ENCODE measurements at regions not wholly inside any gene's neighbourhood (a gene's known extent, or its start where the extent isn't known, plus 50 kb on each side); places are given as distances from the start of the nearest gene placed in this dataset.

GRCh38 chr20:17795501-17796071 is 95.8 kb downstream of the BANF2 start:
- H3K4me1 ChIP-seq (ENCODE audit: insufficient read depth, poor library complexity, severe bottlenecking): no peaks in the 10 kb centered on the region
- no peaks in the 10 kb centered on the region for H3K36me3 ChIP-seq (ENCODE audit: low read depth)
- H3K27ac ChIP-seq (ENCODE audit: poor library complexity, severe bottlenecking): no peak overlapping the region
- no peak for ATAC-seq (ENCODE audit: low read depth)
- H3K4me3 ChIP-seq (ENCODE audit: severe bottlenecking): no peak overlapping the region
- H3K9me3 ChIP-seq (ENCODE audit: severe bottlenecking): no peaks in the 10 kb centered on the region
- no peaks in the 10 kb centered on the region for H3K27me3 ChIP-seq (ENCODE audit: insufficient read depth, poor library complexity, severe bottlenecking)
- TF ChIP-seq, protein P1, sequence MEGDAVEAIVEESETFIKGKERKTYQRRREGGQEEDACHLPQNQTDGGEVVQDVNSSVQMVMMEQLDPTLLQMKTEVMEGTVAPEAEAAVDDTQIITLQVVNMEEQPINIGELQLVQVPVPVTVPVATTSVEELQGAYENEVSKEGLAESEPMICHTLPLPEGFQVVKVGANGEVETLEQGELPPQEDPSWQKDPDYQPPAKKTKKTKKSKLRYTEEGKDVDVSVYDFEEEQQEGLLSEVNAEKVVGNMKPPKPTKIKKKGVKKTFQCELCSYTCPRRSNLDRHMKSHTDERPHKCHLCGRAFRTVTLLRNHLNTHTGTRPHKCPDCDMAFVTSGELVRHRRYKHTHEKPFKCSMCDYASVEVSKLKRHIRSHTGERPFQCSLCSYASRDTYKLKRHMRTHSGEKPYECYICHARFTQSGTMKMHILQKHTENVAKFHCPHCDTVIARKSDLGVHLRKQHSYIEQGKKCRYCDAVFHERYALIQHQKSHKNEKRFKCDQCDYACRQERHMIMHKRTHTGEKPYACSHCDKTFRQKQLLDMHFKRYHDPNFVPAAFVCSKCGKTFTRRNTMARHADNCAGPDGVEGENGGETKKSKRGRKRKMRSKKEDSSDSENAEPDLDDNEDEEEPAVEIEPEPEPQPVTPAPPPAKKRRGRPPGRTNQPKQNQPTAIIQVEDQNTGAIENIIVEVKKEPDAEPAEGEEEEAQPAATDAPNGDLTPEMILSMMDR (IDR thresholded peaks at IDR 0.05; ENCODE audit: poor library complexity, severe bottlenecking): no peak
- no peak for DNase-seq (ENCODE audit: low spot score)

GRCh38 chr20:17795003-17795402 is 95.2 kb downstream of the BANF2 start:
- Histone ChIP-seq H3K36me3 (ENCODE audit: low read depth) (no peaks in the 10 kb centered on the region), H3K4me3 (ENCODE audit: severe bottlenecking) (no peak overlapping the region), H3K9me3 (ENCODE audit: severe bottlenecking) (no peaks in the 10 kb centered on the region), H3K27me3 (ENCODE audit: insufficient read depth, poor library complexity, severe bottlenecking) (no peaks in the 10 kb centered on the region), H3K4me1 (ENCODE audit: insufficient read depth, poor library complexity, severe bottlenecking) (no peaks in the 10 kb centered on the region), H3K27ac (ENCODE audit: poor library complexity, severe bottlenecking) (no peak overlapping the region)
- TF ChIP-seq, protein P1 (IDR thresholded peaks at IDR 0.05; ENCODE audit: poor library complexity, severe bottlenecking): no peak
- no peak for ATAC-seq (ENCODE audit: low read depth)
- DNase-seq (ENCODE audit: low spot score): no peak

DNA sequence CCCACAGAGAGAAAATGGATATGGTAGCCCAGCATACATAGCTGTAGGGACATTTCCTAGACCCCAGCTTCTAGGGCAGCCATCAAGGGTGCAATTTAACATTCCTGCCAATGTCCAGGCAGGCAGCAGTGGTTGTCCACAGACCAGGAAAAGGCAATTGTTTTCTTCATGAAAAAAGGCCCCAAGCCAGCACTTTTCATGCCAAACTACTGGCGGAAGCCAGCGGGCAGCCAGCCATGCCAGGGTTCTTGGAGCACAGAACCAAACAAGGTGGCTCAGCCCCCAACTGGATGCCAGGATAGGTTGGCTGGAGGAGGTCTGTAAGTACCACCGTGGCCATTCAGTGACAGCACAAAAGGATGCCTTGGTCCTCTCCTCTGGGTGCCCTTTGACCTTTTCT is 94.6 kb downstream of the BANF2 start:
- no peaks in the 10 kb centered on the region for H3K27me3 ChIP-seq (ENCODE audit: insufficient read depth, poor library complexity, severe bottlenecking)
- no peak overlapping the region for H3K27ac ChIP-seq (ENCODE audit: poor library complexity, severe bottlenecking)
- no peak overlapping the region for H3K4me3 ChIP-seq (ENCODE audit: severe bottlenecking)
- no peaks in the 10 kb centered on the region for H3K4me1 ChIP-seq (ENCODE audit: insufficient read depth, poor library complexity, severe bottlenecking)
- ATAC-seq (ENCODE audit: low read depth): no peak
- TF ChIP-seq, protein P1 (IDR thresholded peaks at IDR 0.05; ENCODE audit: poor library complexity, severe bottlenecking): no peak
- no peaks in the 10 kb centered on the region for H3K36me3 ChIP-seq (ENCODE audit: low read depth)
- no peaks in the 10 kb centered on the region for H3K9me3 ChIP-seq (ENCODE audit: severe bottlenecking)
- DNase-seq (ENCODE audit: low spot score): no peak

GRCh38 chr20:17793986-17794385 is 94.2 kb downstream of the BANF2 start:
- ATAC-seq (ENCODE audit: low read depth) (no peak), DNase-seq (ENCODE audit: low spot score) (no peak)
- Histone ChIP-seq H3K27ac (ENCODE audit: poor library complexity, severe bottlenecking) (no peak overlapping the region), H3K9me3 (ENCODE audit: severe bottlenecking) (no peaks in the 10 kb centered on the region), H3K36me3 (ENCODE audit: low read depth) (no peaks in the 10 kb centered on the region), H3K27me3 (ENCODE audit: insufficient read depth, poor library complexity, severe bottlenecking) (no peaks in the 10 kb centered on the region), H3K4me3 (ENCODE audit: severe bottlenecking) (no peak overlapping the region), H3K4me1 (ENCODE audit: insufficient read depth, poor library complexity, severe bottlenecking) (no peaks in the 10 kb centered on the region)
- TF ChIP-seq, protein P1 (IDR thresholded peaks at IDR 0.05; ENCODE audit: poor library complexity, severe bottlenecking): no peak

DNA sequence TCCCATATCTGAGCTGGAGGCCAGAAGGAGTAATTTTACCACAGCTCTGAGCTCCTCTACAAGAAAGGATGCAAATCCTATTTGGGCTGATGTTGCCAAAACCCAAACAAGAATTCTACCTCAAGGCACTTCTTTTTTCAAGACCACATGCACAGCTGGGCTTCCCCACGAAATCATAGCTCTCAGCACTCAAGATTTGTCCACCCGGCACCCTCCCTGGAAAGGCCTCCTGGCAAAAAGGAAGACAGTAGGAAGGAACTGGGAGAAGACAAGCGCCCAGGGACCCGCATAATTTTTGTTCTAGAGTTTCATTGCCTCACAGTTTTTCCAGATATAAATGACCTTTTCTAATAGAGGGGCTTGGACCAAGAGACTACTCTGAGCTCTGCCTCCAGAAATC is 90.5 kb downstream of the BANF2 start:
- H3K9me3 ChIP-seq (ENCODE audit: severe bottlenecking): no peaks in the 10 kb centered on the region
- H3K27ac ChIP-seq (ENCODE audit: poor library complexity, severe bottlenecking): no peak overlapping the region
- H3K4me3 ChIP-seq (ENCODE audit: severe bottlenecking): no peak overlapping the region
- ATAC-seq (ENCODE audit: low read depth): no peak
- H3K36me3 ChIP-seq (ENCODE audit: low read depth): no peaks in the 10 kb centered on the region
- no peak for DNase-seq (ENCODE audit: low spot score)
- no peaks in the 10 kb centered on the region for H3K27me3 ChIP-seq (ENCODE audit: insufficient read depth, poor library complexity, severe bottlenecking)
- TF ChIP-seq, protein P1 (IDR thresholded peaks at IDR 0.05; ENCODE audit: poor library complexity, severe bottlenecking): no peak
- H3K4me1 ChIP-seq (ENCODE audit: insufficient read depth, poor library complexity, severe bottlenecking): no peaks in the 10 kb centered on the region

Data from RWPE2 (cell line).